CD4-positive, alpha-beta T cell (primary cell): ENCODE measurements at regions not wholly inside any gene's neighbourhood (a gene's known extent, or its start where the extent isn't known, plus 50 kb on each side); places are given as distances from the start of the nearest gene placed in this dataset.

ENCODE experiments used
- ATAC-seq: fragments of 200-7000 bp; cut with Tn5 transposase; one replicate; pipeline ENCODE4 v1.10.0; 2022; ENCODE audit warnings: mild to moderate bottlenecking; ENCODE audit not compliant: poor library complexity
- CTCF ChIA-PET: fragments of 350-600 bp; sonication (Branson Sonifier 250); formaldehyde crosslinking; loops from one replicate; lab custom pipeline; 2021; ENCODE audit warnings: antibody characterized with exemption, inconsistent platforms; lab: Charles Lee
- POLR2A ChIA-PET: fragments of 350-600 bp; sonication (Branson Sonifier 250); formaldehyde crosslinking; loops from one replicate; lab custom pipeline; 2021; ENCODE audit warnings: antibody characterized with exemption, inconsistent platforms; lab: Charles Lee
- DNase-seq, 14 experiments: peaks; one replicate each; pipeline ENCODE4 v3.0.0-alpha.2; 2013 to 2020; ENCODE audit warnings: mixed read lengths in 2 of 14
- H3K27ac ChIP-seq, 2 donors: one replicate each; pipeline versions ENCODE4 v1.5.1 to v1.7.0; 2013; ENCODE audit warnings: low read length in 2 of 2, low read depth in 1 of 2, mild to moderate bottlenecking in 1 of 2
- H3K27me3 ChIP-seq, 2 experiments: 1 replicate in 1 of 2; 2 replicates in 1 of 2; pipeline versions ENCODE4 v1.6.1 to v1.7.0; 2013; ENCODE audit warnings: low read length in 2 of 2, control low read depth in 1 of 2, mild to moderate bottlenecking in 1 of 2, moderate library complexity in 1 of 2; ENCODE audit not compliant: insufficient read depth in 2 of 2, control insufficient read depth in 1 of 2
- H3K36me3 ChIP-seq: one replicate; pipeline ENCODE4 v1.6.1; 2013; ENCODE audit warnings: low read length, control low read depth; ENCODE audit not compliant: insufficient read depth
- H3K4me1 ChIP-seq: one replicate; pipeline ENCODE4 v1.6.1; 2013; ENCODE audit warnings: low read length, control low read depth; ENCODE audit not compliant: insufficient read depth
- H3K4me3 ChIP-seq: one replicate; pipeline ENCODE4 v1.5.1; 2013; ENCODE audit warnings: mild to moderate bottlenecking, low read length, moderate library complexity
- H3K9me3 ChIP-seq, 2 experiments: 1 replicate in 1 of 2; 2 replicates in 1 of 2; pipeline versions ENCODE4 v1.6.1 to v1.7.0; 2013; ENCODE audit warnings: low read length in 2 of 2, mild to moderate bottlenecking in 2 of 2, control low read depth in 1 of 2, moderate library complexity in 1 of 2; ENCODE audit not compliant: control insufficient read depth in 1 of 2, insufficient read depth in 1 of 2
- H3K27ac Mint-ChIP-seq: one replicate; pipeline ENCODE4 v1.8.0; 2020; ENCODE audit warnings: mixed read lengths
- H3K27me3 Mint-ChIP-seq: one replicate; pipeline ENCODE4 v1.8.0; 2021; ENCODE audit warnings: mixed read lengths
- H3K36me3 Mint-ChIP-seq: one replicate; pipeline ENCODE4 v1.8.0; 2021; ENCODE audit warnings: low read depth, mixed read lengths
- H3K4me1 Mint-ChIP-seq: one replicate; pipeline ENCODE4 v1.8.0; 2021; ENCODE audit warnings: low read depth, mixed read lengths
- H3K4me3 Mint-ChIP-seq: one replicate; pipeline ENCODE4 v1.8.0; 2020; ENCODE audit warnings: mild to moderate bottlenecking, mixed read lengths
- H3K9me3 Mint-ChIP-seq: one replicate; pipeline ENCODE4 v1.8.0; 2020; ENCODE audit warnings: mixed read lengths
- intact Hi-C, 2 experiments: fragments of 100-400 bp; cut with DNase I in 1 of 2; cut with micrococcal nuclease in 1 of 2; formaldehyde crosslinking; loops; one replicate each; pipeline versions ENCODE4 v1.15.1 to v1.9.0; 2023 to 2025; cut with DNase I, micrococcal nuclease
- TF ChIP-seq, protein P1 (sequence below): fragments of 200-600 bp; IDR thresholded peaks from one replicate; pipeline ENCODE4 v1.8.0; 2022; ENCODE audit warnings: antibody characterized with exemption, mild to moderate bottlenecking

GRCh38 chr3:25277503-25277902, 150.6 kb upstream of the RARB start:
- intact Hi-C loops = no loop called here
- Histone ChIP-seq H3K4me3 (no peak overlapping the region), H3K4me1 (no peaks in the 10 kb centered on the region), H3K36me3 (no peaks in the 10 kb centered on the region), H3K27ac (no peak overlapping the region), H3K27me3 (no peaks in the 10 kb centered on the region), H3K9me3 (peaks cover 0 to 3% of the 10 kb centered on the region in 2 experiments)
- POLR2A ChIA-PET = no interaction called here
- Mint-ChIP-seq H3K4me3 (no peak overlapping the region), H3K27ac (no peak overlapping the region), H3K27me3 (no peaks in the 10 kb centered on the region), H3K4me1 (no peaks in the 10 kb centered on the region), H3K9me3 (no peaks in the 10 kb centered on the region), H3K36me3 (no peaks in the 10 kb centered on the region)
- CTCF ChIA-PET = no interaction called here
- no peak for ATAC-seq
- TF ChIP-seq, protein P1, sequence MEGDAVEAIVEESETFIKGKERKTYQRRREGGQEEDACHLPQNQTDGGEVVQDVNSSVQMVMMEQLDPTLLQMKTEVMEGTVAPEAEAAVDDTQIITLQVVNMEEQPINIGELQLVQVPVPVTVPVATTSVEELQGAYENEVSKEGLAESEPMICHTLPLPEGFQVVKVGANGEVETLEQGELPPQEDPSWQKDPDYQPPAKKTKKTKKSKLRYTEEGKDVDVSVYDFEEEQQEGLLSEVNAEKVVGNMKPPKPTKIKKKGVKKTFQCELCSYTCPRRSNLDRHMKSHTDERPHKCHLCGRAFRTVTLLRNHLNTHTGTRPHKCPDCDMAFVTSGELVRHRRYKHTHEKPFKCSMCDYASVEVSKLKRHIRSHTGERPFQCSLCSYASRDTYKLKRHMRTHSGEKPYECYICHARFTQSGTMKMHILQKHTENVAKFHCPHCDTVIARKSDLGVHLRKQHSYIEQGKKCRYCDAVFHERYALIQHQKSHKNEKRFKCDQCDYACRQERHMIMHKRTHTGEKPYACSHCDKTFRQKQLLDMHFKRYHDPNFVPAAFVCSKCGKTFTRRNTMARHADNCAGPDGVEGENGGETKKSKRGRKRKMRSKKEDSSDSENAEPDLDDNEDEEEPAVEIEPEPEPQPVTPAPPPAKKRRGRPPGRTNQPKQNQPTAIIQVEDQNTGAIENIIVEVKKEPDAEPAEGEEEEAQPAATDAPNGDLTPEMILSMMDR = no peak
- no peak for DNase-seq

- no peaks in the 10 kb centered on the region for H3K9me3 ChIP-seq
- H3K27me3 ChIP-seq = no peaks in the 10 kb centered on the region
- Mint-ChIP-seq H3K9me3 (no peaks in the 10 kb centered on the region), H3K27me3 (no peaks in the 10 kb centered on the region), H3K4me1 (no peaks in the 10 kb centered on the region), H3K27ac (no peak overlapping the region), H3K36me3 (no peaks in the 10 kb centered on the region), H3K4me3 (no peak overlapping the region)
- no peak overlapping the region for H3K27ac ChIP-seq
- ChIA-PET POLR2A (no interaction called here), CTCF (no interaction called here)
- DNase-seq (no peak), ATAC-seq (no peak)
- H3K4me1 ChIP-seq = no peaks in the 10 kb centered on the region
- H3K36me3 ChIP-seq = no peaks in the 10 kb centered on the region
- no peak overlapping the region for H3K4me3 ChIP-seq
- TF ChIP-seq, protein P1 = no peak
- intact Hi-C loops = no loop called here
Measured at GRCh38 chr3:25281041-25281731, 146.9 kb upstream of the RARB start.

- no peaks in the 10 kb centered on the region for H3K36me3 Mint-ChIP-seq
- Histone ChIP-seq H3K4me1 (no peaks in the 10 kb centered on the region), H3K4me3 (no peak overlapping the region), H3K27ac (no peak overlapping the region), H3K27me3 (no peaks in the 10 kb centered on the region), H3K36me3 (no peaks in the 10 kb centered on the region), H3K9me3 (no peaks in the 10 kb centered on the region)
- no peak overlapping the region for H3K4me3 Mint-ChIP-seq
- DNase-seq (no peak), ATAC-seq (no peak)
- TF ChIP-seq, protein P1 = no peak
- ChIA-PET CTCF (no interaction called here), POLR2A (no interaction called here)
- H3K9me3 Mint-ChIP-seq = no peaks in the 10 kb centered on the region
- no peaks in the 10 kb centered on the region for H3K27me3 Mint-ChIP-seq
- H3K4me1 Mint-ChIP-seq = no peaks in the 10 kb centered on the region
- intact Hi-C loops = no loop called here
- H3K27ac Mint-ChIP-seq = no peak overlapping the region
Measured at GRCh38 chr3:25281732-25282126, 146.3 kb upstream of the RARB start.
